Breast epithelium (tissue), 3 donors: ENCODE measurements at regions not wholly inside any gene's neighbourhood (a gene's known extent, or its start where the extent isn't known, plus 50 kb on each side); places are given as distances from the start of the nearest gene placed in this dataset.

Source experiments
- POLR2A ChIP-seq: fragments of 450-650 bp; IDR thresholded peaks from one replicate; pipeline ENCODE4 v1.6.1; 2016; ENCODE audit warnings: antibody characterized with exemption, mild to moderate bottlenecking, moderate library complexity
- POLR2AphosphoS5 ChIP-seq, 3 donors: sonication (generic); formaldehyde crosslinking; IDR thresholded peaks; one replicate each; pipeline ENCODE4 v1.6.1; 2017; ENCODE audit warnings: antibody characterized with exemption in 3 of 3
- TF ChIP-seq, protein P1 (sequence below), 3 donors: fragments of 450-650 bp; IDR thresholded peaks; one replicate each; pipeline ENCODE4 v1.5.1; 2016 to 2017; ENCODE audit warnings: antibody characterized with exemption in 3 of 3, mild to moderate bottlenecking in 3 of 3, moderate library complexity in 3 of 3

DNA sequence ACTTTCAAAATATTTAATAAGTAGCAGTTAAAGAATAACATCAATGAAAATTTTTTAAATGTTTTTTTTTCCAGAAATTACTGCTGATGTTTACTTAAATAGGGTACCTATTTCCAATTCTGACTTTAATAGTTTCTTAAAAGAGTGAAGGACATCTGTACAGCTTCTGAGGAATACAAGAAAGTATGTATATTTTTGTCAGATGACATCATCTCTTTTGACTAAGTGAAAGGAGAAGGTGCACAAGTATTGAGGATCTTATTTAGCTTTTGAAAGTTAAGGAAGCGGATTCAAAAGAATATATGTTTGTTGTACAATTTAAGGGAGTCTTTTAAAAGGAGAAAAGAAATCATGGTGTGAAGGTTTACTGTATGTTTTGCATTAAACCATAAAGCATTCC lies 90.0 kb upstream of the SLC35B3 start:
- TF ChIP-seq, protein P1, sequence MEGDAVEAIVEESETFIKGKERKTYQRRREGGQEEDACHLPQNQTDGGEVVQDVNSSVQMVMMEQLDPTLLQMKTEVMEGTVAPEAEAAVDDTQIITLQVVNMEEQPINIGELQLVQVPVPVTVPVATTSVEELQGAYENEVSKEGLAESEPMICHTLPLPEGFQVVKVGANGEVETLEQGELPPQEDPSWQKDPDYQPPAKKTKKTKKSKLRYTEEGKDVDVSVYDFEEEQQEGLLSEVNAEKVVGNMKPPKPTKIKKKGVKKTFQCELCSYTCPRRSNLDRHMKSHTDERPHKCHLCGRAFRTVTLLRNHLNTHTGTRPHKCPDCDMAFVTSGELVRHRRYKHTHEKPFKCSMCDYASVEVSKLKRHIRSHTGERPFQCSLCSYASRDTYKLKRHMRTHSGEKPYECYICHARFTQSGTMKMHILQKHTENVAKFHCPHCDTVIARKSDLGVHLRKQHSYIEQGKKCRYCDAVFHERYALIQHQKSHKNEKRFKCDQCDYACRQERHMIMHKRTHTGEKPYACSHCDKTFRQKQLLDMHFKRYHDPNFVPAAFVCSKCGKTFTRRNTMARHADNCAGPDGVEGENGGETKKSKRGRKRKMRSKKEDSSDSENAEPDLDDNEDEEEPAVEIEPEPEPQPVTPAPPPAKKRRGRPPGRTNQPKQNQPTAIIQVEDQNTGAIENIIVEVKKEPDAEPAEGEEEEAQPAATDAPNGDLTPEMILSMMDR (IDR thresholded peaks at IDR 0.05) = no peak
- TF ChIP-seq POLR2A = no peak
- no peak for TF ChIP-seq POLR2AphosphoS5 (IDR thresholded peaks at IDR 0.05)
